ES-I3 (cell line): ENCODE measurements at regions not wholly inside any gene's neighbourhood (a gene's known extent, or its start where the extent isn't known, plus 50 kb on each side); places are given as distances from the start of the nearest gene placed in this dataset.

Experiments
- H3K36me3 ChIP-seq: 2 replicates; pipeline ENCODE4 v1.6.1; 2013; ENCODE audit warnings: mild to moderate bottlenecking, low read length, control low read depth, moderate library complexity; ENCODE audit not compliant: insufficient read depth
- H3K4me1 ChIP-seq: 2 replicates; pipeline ENCODE4 v1.6.1; 2013; ENCODE audit warnings: mild to moderate bottlenecking, control low read depth, low read length; ENCODE audit not compliant: insufficient read depth
- H3K9ac ChIP-seq: 2 replicates; pipeline ENCODE4 v1.6.1; 2013; ENCODE audit warnings: low read depth, mild to moderate bottlenecking, low read length, moderate library complexity
- H3K9me3 ChIP-seq: 2 replicates; pipeline ENCODE4 v1.6.1; 2013; ENCODE audit warnings: mild to moderate bottlenecking, low read length, moderate library complexity; ENCODE audit not compliant: control insufficient read depth, insufficient read depth

DNA sequence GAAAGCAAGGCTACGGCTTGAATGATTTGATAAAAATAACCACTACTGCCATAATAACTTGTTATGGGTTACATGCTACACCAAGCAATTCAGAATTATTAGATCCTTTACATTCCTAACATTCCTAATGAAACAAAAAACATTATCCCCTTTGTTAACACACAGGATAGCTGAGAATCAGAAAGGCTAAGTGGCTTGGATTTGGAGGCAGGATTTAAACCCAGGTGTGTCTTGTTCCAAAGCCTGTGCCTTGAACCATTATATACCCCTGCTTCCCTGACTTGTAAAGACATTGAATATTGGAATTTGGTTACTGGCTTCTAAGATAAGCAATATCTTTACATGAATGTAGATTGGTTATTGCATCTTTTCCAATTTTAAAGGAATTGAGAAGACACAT, 417.1 kb upstream of the GOLIM4 start:
- H3K4me1 ChIP-seq: peaks cover 21% of the 10 kb centered on the region; the same call in 1 of the 2 replicates
- no peaks in the 10 kb centered on the region for H3K36me3 ChIP-seq
- H3K9me3 ChIP-seq: no peaks in the 10 kb centered on the region
- H3K9ac ChIP-seq: no peak overlapping the region

DNA sequence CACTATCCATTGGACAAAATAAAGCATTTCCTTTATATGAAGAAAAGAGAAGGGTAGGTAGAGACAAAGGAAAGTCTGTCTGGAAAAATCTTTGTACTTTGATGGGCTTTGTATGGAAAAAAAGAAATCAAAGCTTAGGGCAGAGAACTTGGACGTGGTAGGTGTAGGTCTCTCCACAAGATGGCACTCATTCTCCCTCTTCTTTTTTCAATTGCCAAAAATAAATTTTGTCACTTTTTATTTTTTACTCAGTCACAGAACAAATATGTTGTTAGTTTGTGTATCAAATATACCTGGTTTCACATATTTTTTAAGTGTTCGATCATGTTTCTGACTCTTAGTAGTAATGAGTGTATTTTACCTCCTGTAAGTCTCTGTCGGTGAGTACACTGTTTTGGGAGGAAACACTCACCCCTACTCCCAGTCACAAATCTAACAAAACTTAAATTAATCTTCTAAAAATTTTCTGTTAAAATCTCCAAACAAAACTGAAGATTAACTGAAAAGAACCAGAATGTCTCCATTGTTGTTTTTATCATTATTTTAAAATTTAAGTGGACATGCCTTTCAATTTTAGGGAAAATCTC, 415.8 kb upstream of the GOLIM4 start:
- H3K9ac ChIP-seq: no peak overlapping the region
- no peaks in the 10 kb centered on the region for H3K9me3 ChIP-seq
- H3K4me1 ChIP-seq: peaks cover 21% of the 10 kb centered on the region; the same call in 1 of the 2 replicates
- no peaks in the 10 kb centered on the region for H3K36me3 ChIP-seq

DNA sequence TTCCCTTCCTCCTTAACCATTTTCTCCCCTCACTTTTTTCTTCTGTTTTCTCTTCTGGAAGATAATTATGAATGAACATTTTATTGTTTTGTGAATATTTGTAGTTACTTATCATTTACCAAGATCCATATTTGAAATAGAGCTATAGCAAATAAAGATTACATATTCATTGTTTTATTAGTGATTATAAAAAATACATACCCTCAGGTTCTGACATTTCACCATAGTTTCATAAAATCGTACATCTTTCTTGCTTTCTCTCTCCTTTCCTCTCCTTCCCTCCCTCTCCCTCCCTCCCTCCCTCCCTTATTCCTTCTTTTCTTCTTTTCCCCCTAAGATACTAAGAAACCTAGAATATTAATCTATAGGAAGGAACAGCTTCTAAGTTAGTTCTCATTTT, 410.9 kb upstream of the GOLIM4 start:
- H3K9ac ChIP-seq: no peak overlapping the region
- H3K36me3 ChIP-seq: no peaks in the 10 kb centered on the region
- peaks cover 2% of the 10 kb centered on the region; the same call in 1 of the 2 replicates for H3K4me1 ChIP-seq
- no peaks in the 10 kb centered on the region for H3K9me3 ChIP-seq

DNA sequence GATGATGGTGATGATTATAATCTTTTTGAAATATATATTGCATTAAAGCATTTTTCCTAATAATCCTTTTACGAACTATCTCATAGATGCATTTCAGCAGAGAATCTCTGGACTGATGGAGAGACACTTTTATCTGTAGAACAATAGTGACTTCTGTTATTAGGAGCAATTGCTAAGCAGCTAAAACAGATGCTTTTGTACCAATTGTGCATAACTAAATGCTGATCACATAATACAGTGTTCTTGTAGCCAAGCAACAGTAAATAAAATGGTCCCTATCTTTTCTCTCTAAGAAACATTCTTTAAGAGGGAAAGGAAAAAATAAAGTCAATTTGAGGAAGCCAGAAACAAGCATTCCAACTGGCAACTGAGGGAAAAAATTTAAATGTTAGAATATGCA, 405.8 kb upstream of the GOLIM4 start:
- Histone ChIP-seq H3K9me3 (no peaks in the 10 kb centered on the region), H3K36me3 (no peaks in the 10 kb centered on the region), H3K9ac (no peak overlapping the region), H3K4me1 (no peaks in the 10 kb centered on the region)

DNA sequence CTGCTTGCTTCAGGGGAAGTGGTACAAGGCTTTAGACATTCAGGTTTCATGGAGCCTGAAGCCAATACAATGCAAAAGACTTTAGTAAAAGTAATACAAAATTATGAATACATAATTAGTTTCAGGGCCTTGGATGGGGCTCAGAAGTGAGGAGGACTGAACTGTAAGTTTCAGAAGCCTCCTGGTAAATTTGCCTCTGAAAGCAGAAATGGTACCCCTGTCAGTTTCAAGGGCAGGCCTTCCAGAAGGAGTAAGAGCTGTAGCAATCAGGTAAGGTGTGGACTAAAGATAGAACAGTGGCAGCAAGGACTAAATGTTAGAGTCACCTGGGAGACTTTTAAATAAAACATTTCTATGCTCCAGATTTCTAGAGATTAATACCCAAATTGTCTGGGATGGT, 402.5 kb upstream of the GOLIM4 start:
- Histone ChIP-seq H3K9me3 (no peaks in the 10 kb centered on the region), H3K4me1 (no peaks in the 10 kb centered on the region), H3K9ac (no peak overlapping the region), H3K36me3 (no peaks in the 10 kb centered on the region)

DNA sequence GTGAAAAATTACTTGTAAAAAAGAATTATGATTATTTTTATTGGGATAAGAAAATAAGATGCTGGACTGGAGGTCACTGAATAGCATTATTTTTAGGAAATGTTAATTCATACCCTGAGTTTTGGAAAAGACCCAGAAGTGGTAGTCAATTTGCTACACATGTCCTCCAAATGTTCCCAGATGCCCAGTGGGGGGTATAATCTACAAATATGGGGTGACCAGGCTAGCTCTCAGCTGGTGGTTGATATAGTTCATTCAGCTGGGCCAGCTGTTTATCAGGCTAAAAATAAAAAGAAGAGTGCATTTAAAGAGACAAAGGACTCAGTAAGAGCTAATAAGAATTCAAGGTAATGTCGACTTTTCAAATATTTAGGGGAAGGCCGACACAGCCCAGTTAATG, 402.0 kb upstream of the GOLIM4 start:
- no peaks in the 10 kb centered on the region for H3K4me1 ChIP-seq
- H3K9me3 ChIP-seq: no peaks in the 10 kb centered on the region
- H3K36me3 ChIP-seq: no peaks in the 10 kb centered on the region
- H3K9ac ChIP-seq: no peak overlapping the region

DNA sequence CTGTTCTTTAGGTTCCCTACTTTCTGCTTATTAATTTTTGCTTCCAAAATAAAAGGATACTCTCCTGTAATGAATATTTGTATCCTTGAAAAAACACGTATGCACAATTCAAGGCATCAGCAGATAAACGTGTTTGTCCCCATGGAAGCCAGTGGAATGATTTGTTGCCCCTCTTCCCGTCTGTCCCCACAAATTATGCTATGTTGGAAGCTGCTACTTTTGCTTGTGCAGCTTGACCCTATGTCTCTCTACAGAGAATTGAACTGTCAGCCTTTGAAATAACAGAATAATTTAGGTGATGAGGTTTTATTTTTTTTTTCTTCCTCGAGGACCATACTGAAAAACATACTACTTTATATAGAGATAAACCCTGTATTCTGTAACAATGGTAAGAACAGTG, 401.5 kb upstream of the GOLIM4 start:
- Histone ChIP-seq H3K9ac (no peak overlapping the region), H3K9me3 (no peaks in the 10 kb centered on the region), H3K36me3 (no peaks in the 10 kb centered on the region), H3K4me1 (no peaks in the 10 kb centered on the region)

- H3K9me3 ChIP-seq: no peaks in the 10 kb centered on the region
- no peaks in the 10 kb centered on the region for H3K4me1 ChIP-seq
- no peaks in the 10 kb centered on the region for H3K36me3 ChIP-seq
- no peak overlapping the region for H3K9ac ChIP-seq
Observed at GRCh38 chr3:168495932-168496331, 400.2 kb upstream of the GOLIM4 start.

GRCh38 chr3:168495270-168495669, 399.5 kb upstream of the GOLIM4 start:
- no peaks in the 10 kb centered on the region for H3K36me3 ChIP-seq
- H3K9me3 ChIP-seq: no peaks in the 10 kb centered on the region
- no peak overlapping the region for H3K9ac ChIP-seq
- H3K4me1 ChIP-seq: no peaks in the 10 kb centered on the region

DNA sequence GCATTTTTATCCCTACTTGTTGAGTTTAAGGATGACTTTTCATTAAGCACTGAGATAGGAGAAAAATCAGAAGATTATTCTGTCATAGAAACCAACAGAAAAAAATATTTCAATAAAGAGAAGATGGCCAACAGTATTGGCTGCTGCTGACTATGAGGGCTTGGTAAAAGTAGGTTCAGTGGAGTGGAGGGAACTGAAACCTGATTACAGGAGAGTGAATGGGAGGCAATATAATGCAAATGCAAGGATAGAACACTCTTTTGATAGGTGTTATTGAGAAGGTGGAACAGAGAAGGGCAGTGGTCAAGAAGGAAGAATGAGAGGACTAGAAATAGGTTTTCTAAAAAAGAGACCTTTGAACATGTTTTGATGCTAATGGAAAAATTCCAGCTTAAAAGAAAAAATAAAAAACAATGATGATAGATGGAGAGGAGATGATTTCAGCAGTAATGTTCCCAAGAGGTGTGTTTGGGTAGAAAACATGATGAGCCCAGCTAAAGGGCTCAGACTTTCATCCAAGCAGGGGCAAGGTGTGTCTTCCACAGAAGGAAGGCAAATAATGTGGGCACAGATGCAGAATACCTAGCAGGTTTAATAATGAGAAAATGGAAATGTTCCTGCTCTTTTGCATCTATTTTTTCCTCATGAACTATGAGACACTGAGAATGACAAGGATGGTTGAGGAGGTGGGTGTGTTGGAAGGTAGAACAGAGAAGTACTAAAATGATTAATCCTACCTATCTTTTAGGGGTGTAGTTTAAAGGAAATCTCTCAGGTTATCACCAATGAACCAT, 397.9 kb upstream of the GOLIM4 start:
- Histone ChIP-seq H3K4me1 (no peaks in the 10 kb centered on the region), H3K9ac (no peak overlapping the region), H3K9me3 (no peaks in the 10 kb centered on the region), H3K36me3 (no peaks in the 10 kb centered on the region)

DNA sequence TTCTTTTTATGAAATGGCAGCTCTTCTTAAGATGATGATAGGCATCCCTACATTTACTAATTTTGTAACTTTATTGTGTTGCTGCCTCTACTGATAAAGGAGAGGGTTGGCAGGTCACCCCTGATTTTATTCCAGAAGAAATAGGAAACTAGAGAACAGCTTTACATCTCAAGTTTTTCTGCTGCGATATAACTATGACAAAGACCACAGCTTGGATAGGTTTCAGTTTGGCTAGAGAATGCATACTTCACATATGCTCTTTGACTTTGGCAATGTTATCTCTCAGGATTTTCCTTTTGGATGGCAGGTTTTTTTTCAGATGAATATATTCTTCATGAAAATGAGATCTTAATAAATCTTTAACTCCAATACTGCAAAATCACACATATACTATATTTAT, 395.3 kb upstream of the GOLIM4 start:
- Histone ChIP-seq H3K36me3 (no peaks in the 10 kb centered on the region), H3K4me1 (no peaks in the 10 kb centered on the region), H3K9me3 (no peaks in the 10 kb centered on the region), H3K9ac (no peak overlapping the region)

DNA sequence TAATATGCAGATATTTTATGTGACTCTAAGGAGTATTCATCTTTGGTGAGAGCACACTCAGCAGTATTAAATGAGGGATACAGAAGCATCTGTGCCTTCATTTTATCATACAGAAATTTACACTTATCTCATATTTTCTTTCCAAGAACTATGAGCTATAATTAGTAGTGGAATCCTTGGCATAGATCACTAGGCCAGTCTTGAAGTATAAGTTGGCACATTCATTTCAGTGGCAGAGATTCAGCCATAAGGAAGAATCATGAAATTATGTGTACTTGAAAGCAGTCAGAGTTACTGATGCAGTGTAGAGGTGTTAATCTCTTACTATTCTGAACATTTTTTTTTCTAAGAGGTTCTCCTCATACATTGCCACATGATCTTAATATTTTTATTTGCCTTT, 393.6 kb upstream of the GOLIM4 start:
- H3K9me3 ChIP-seq: no peaks in the 10 kb centered on the region
- H3K36me3 ChIP-seq: no peaks in the 10 kb centered on the region
- no peaks in the 10 kb centered on the region for H3K4me1 ChIP-seq
- H3K9ac ChIP-seq: no peak overlapping the region

GRCh38 chr3:168485936-168486335, 390.2 kb upstream of the GOLIM4 start:
- Histone ChIP-seq H3K4me1 (no peaks in the 10 kb centered on the region), H3K9me3 (no peaks in the 10 kb centered on the region), H3K36me3 (no peaks in the 10 kb centered on the region), H3K9ac (no peak overlapping the region)

- no peaks in the 10 kb centered on the region for H3K4me1 ChIP-seq
- H3K36me3 ChIP-seq: no peaks in the 10 kb centered on the region
- no peak overlapping the region for H3K9ac ChIP-seq
- no peaks in the 10 kb centered on the region; the same call in 1 of the 2 replicates for H3K9me3 ChIP-seq
Observed at GRCh38 chr3:168476360-168476980, 380.7 kb upstream of the GOLIM4 start.

GRCh38 chr3:168475704-168476103, 380.0 kb upstream of the GOLIM4 start:
- Histone ChIP-seq H3K4me1 (no peaks in the 10 kb centered on the region), H3K36me3 (no peaks in the 10 kb centered on the region), H3K9ac (no peak overlapping the region), H3K9me3 (no peaks in the 10 kb centered on the region; the same call in 1 of the 2 replicates)
